ENCODE measurements at regions not wholly inside any gene's neighbourhood (a gene's known extent, or its start where the extent isn't known, plus 50 kb on each side); places are given as distances from the start of the nearest gene placed in this dataset.
"Not testable (repeated sequence)": the region's sequence is repeated elsewhere in the genome, so short reads cannot be mapped to it uniquely, and the experiment has no call there.

DNA sequence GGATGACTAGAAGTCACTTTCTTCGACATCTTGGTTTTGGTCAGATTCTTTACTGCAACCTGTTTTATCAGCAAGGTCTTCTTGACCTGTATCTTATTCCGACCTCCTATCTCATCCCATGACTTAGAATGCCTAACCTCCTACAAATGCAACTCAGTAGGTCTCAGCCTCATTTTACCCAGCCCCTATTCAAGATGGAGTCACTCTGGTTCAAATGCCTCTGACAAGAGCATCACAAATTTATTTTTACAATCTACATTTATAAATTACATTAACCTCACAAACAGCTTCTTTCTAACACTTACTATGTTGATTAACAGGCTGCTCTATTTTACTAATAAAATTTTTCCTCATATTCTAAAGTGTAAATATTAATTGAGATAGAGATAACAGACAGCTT is 867.0 kb upstream of the CNTN5 start:
- no peak for DNase-seq (ENCODE audit: low spot score)

DNA sequence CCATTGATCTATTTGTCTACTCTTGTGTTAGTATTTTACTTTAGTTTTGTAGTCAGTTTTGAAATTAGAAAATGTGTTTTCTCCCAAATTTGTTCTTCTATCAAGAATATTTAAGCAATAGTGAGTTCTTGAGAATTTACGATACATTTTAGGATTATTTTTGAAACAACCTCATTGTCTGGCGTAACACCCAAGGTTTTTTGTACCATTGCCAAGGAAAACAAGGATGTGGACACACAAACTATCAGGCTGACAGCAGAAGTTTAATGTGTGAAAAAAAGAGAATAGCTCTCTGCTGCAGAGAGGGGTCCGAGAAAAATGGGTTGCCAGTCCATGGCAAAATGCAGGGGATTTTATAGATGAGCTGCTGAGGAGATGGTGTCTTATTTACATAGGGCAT is 865.1 kb upstream of the CNTN5 start:
- no peak for DNase-seq (ENCODE audit: low spot score)

DNA sequence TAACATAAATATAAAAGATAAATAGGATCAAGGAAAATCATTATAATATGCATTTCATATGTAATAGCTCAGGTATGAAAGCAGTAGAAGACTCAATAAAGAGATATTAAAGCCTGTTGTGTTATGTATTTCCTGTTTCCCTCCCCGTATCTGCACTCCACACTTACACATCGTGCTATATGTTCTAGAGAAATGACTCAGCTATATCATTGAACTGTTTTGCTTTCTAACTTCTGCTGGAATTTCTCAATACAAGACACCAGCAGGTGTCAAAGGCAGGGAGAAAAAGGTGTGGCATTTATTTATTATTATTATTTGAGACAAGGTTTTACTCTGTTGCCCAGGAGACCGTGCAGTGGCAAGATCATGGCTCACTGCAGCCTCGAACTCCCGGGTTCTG is 842.8 kb upstream of the CNTN5 start:
- no peak for DNase-seq (ENCODE audit: low spot score)

DNA sequence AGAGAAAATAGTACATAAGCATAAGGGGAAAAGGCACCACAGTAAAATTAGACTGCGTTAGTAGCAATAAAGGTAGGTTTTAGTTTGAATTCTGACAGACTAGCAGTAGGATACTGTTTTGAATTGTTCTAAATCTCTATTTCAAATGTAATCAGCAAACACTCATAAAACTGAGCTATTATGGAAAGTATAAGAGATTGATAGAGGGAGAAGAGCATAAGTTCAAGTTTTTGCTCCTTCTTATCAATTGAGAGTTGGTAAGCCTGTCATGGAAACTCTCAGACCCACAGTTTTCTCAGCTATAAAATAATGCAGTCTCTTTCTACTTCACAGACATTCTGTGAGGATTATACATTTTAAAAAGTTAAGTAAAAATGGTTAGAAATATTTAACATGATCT is 840.2 kb upstream of the CNTN5 start:
- no peak for DNase-seq (ENCODE audit: low spot score)

DNA sequence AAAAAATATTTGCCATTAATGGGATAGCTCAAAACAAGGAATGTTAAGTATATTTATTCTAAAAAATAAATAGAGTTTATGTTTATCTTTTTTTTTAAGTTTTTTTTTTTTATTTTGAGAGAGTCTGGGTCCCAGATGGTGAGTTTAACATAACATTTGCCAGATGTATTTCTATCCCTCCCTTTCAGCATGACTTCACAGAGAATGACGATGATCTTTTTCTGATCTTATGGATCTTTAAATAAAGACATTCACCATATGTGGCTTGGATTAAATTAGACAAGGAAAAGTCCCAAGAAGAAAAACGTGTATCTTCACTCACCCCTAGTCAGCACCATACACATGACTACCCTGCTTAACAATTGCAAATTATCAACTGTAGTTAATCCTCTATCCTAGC is 839.8 kb upstream of the CNTN5 start:
- DNase-seq (ENCODE audit: low spot score), result no peak

DNA sequence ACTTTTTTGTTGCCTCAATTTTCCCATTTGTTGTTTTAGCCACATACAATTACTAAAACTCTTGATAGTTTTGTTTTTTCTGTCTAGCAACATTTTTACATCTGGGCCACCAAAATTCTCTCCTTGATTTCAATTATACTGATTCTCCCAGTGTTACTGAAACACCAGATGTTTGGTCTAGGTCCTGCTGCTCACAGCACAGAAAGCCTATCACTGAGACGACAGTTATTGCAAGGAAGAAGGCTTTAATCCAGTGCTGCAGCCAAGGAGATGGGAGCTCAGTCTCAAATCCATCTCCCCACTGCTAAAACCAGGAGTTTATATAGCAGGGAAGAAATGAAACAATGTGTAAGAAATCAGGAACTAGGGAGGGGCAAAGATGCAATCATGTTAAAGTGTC is 837.7 kb upstream of the CNTN5 start:
- no peak for DNase-seq (ENCODE audit: low spot score)

DNA sequence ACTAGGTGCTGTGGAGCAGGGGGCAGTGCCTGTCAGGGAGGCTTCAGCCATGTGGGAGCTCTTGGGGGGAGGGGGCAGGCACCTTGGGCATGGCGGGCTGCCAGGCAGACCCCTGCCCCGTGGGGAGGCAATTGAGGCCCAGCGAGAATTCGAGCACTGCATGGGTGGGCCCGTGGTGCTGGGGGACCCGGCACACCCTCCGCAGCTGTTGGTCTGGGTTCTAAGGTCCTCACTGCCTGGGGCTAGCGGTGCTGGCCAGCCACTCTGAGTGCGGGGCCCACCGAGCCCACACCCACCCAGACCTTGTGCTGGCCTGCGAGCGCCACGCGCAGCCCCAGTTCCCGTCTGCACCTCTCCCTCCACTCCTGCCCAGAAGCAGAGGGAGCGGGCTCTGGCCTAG is 835.5 kb upstream of the CNTN5 start:
- DNase-seq (ENCODE audit: low spot score), result no peak

DNA sequence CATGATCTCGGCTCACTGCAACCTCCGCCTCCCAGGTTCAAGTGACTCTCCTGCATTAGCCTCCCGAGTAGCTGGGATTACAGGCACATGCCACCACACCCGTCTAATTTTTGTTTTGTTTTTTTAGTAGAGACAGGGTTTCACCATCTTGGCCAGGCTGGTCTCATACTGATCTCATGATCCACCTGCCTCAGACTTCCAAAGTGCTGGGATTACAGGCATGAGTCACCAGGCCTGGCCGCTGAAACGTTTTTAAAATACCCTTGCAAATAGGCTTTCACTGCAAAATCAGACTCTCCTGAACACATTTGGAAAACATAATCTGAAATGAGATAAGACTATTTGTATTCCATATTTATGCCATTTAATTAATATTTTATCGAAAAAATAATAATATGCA is 826.1 kb upstream of the CNTN5 start:
- DNase-seq (ENCODE audit: low spot score), result no peak

DNA sequence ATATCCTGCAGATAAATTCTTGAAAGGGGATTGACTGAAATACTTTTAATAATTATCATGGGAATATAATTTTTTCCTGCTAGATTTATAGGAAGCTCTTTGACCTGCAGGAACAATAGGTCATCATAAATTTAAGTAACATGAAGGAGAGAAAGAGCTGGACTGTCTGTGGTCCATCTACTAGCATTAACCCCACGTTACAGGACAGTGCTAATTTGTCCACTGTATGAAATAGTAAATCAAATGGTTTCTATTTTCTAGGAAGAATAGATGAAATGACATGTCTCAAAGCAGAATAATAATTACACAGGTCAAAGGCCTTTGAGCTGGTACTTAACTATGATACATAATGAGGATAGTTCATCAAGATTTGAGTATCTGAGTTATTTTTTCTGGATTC is 825.4 kb upstream of the CNTN5 start:
- DNase-seq (ENCODE audit: low spot score), result no peak

DNA sequence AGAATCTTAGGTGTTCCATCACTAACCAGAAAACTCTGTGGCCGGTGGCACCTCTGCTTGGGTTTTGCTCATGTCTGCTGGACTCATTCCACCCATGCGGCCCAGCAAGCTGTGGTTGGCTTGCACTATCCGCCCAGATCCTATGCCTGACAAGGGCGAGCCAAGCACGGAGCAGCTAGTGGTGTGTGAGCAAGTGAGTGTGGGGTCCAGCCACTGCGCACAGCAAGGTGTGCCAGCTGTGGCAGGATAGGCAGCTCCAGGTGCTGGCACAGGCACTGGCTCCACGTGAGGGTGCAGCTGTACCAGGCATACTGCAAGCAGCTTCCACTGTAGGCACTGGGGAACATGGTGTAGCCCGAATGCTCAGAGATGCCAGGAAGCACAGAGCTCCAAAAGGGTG is 813.7 kb upstream of the CNTN5 start:
- DNase-seq (ENCODE audit: low spot score), result no peak

DNA sequence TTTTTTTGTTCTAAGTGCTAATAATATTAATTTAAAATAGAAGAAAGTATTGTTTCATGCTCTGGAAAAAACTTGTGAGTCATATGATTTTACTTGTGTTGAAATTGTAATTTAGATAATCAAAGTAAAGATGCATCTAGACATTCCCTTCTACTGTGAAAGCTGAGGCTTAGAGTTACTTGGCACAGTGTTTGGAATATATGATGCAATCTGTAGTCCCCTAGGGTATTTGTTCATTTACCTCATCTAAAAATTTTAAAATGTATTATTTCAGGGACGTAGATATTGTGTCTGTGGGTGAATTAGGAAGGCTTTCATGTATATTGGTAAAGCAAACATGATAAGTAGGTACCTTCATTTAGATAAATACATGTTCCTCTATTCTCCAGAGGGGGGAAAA is 793.5 kb upstream of the CNTN5 start:
- no peak for DNase-seq (ENCODE audit: low spot score)

DNA sequence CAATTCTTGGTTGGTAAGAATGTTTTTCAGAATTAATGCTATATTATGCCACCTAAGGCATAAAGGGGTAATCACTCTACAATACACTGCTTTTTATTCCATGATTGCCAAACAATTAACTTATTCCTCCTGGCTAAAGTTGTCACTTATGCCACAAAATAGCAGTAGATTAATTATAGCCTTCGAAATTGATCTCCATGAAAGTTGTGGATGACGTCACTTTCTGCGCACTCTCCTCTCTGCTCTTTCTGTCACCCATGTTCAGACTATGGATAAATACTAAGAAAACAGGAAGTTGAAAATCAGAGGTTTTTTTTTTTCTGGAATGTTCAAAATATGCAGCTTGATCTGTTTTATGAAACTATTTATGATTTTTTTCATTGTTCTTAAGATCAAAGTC is 790.1 kb upstream of the CNTN5 start:
- DNase-seq (ENCODE audit: low spot score), result no peak

DNA sequence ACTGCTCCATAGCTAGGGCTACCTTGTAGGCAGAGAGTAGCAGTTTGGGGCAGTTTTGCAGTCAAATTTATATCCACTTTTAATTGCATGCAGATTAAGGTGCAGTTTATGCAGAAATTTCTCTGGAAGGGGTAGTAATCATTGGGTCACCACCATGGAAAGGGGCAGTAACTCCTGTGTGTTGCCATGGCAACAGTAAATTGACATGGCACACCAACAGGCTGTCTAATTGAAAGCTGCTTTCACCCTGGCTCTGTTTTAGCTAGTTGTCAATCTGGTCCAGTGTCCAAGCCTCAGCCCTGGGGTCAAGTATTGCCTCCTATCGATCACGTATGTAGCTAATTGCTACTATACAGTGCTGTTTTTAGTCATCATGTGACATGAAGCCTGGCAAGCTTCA is 786.1 kb upstream of the CNTN5 start:
- DNase-seq (ENCODE audit: low spot score), result no peak

DNA sequence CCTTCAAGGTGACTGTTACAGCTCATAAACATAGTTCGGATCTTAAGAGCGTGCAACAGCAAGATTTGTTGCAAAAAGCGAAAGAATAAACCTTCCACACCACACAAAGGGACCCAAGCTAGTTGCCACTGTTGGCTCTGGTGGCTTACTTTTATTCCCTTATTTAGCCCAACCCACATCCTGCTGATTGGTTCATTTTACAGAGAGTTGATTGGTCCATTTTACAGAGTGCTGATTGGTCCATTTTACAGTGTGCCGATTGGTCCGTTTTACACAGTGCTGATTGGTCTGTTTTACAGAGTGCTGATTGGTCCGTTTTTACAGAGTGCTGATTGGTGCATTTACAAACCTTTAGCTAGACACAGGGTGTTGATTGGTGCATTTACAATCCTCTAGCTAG is 776.9 kb upstream of the CNTN5 start:
- DNase-seq (ENCODE audit: low spot score), result no peak

DNA sequence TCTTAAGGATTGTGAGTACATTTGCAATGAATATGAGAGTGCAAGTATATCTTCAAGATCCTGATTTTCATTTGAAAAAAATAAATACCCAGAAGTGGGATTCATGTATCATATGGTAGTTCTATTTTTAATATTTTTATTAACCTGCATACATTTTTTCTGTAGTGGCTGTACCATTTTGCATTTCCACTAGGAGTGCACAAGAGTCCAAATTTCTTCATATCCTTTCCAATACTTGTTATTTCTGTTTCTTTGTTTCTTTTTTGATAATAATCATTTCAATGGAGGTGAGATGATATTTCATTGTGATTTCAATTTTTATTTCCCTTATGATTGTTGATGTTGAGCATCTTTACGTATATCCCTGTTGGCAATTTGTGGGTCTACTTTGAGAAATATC is 759.8 kb upstream of the CNTN5 start:
- no peak for DNase-seq (ENCODE audit: low spot score)

DNA sequence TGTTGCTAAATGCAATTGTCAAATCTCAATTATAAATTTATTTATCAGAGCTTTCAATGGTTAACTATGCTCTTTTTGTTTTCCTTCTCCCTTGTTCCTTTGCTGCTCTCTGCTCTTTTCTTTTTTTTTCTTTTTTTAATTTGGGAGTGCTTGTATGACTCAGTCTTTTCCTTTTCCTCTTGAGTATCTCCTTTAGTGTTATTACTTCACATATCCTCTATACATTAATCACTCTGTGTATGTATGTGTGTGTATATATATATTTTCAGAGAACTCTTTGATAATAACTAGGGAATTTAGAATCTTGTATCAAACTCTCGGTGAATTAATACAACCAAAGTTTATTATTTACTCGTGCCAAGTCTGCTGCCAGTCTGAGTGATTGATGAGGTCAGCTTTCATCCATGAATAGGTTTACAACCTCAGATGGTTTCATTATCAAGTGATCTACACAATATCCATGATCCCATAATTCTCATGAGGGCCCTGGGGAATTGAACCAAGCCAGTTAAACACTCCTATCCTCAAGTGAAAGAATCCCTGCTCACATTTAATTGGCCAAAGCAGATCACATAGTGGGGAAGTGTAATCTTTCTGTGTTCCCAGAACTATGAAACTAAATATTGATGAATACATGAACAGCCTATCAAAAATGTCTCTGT is 743.4 kb upstream of the CNTN5 start:
- DNase-seq (ENCODE audit: low spot score), result no peak

DNA sequence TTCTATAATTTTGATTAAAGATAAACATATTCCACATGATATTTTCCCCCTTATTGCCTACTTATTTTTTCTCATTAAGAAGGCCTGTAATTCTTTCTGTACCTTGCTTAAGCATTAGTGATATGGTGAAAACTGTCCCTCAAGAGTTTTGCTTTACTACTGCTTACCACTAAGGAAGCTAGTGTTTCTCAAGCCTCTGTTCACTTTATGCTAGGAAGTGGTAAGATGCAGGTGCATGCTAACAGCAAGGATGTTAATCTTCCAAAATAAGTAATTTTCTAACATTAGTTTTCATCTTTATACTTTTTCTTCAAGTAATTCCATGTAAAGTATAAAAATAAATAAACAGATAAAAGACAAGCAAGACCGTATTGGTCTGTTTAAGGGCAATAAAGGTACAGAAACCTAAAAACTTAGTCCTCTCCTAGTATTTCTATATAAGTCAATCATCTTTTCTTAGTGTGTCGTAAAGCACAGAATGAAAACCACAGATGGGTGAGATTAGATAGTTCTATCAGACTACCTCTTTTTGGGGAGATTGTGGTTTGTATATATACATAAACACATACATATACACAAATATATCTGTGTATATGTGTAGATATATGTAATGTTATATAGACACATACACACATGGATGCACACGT is 731.0 kb upstream of the CNTN5 start:
- DNase-seq (ENCODE audit: low spot score), result no peak

DNA sequence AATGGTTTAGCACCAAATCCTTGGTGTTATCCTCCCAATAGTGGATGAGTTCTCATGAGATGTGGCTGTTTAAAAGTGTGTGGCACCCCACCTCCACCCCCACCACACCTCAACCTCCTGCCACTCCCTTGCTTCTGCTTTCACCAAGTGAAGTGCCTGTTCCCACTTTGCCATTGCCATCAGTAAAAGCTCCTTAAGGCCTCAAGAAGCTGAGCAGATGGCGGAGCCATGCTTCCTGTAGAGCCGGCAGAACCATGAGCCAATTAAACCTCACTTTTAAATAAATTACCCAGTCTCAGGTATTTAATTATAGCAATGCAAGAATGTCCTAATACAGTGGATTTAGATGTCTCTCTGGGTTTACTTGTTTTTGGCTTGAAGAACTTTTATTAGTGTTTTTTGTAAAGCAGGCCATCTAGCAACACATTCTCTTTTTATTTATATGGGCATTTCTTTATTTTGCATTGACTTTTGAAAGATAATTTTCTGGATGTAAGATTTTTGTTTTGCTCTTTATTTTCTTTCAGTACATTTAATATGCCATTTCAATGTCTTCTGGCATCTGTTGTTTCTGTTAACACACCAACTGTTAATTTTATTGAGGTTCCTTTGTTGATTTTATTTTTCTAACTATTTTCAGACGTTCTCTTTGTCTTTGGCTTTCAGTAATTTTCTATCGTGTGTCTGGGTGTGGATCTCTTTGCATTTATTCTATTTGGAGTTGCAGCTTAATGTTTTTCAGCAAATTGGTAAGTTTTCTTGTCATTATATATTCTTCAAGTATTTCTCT is 724.5 kb upstream of the CNTN5 start:
- DNase-seq (ENCODE audit: low spot score), result no peak

DNA sequence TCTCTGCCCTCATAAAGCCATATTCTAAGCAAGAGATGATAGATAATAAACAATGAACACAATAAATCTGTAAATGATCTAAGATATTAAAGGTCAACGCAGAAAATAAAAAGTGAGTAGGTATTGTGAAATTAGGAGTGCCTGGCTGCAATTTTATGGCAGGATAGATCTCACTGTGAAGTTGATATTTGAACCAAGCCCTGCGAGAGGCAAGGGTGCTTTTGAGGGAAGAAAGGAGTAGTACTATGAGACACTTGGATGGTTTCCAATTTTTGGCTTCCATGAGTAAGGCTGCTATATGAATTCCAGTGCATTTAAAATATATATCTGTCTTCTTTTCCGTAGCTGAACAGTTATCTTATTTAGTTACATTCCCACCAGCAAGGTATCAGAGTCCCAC is 720.0 kb upstream of the CNTN5 start:
- no peak for DNase-seq (ENCODE audit: low spot score)

DNA sequence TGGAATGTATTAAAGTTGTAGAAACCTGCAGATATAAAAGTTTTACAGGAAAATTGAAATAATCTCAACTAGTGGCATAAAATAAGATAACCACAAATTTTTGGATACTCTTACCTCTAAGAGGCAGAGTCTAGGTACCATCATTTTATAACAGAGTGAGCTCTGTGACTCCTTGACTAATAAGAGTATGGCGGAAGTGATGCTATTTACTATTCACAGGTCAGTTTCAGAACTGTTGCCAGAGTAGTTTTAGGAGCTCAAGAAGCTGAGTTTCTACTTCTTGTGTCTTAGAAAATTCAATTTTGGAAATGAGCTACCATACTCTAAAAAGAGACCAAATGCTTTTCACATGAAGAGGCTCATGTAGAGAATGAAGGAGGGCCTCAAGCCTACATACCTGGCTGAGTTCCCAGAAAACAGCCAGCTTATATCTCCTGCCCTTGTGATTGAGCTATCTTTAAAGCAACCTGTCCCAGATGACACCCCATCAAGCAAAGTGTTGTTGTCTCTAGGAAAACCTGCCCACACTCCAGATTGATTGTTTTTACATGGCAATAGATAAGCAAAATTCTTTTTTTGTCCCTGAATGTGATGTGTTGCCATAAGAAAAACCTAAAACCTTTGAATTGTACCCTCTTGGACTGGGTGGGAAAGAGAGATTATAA is 712.8 kb upstream of the CNTN5 start:
- no peak for DNase-seq (ENCODE audit: low spot score)

DNA sequence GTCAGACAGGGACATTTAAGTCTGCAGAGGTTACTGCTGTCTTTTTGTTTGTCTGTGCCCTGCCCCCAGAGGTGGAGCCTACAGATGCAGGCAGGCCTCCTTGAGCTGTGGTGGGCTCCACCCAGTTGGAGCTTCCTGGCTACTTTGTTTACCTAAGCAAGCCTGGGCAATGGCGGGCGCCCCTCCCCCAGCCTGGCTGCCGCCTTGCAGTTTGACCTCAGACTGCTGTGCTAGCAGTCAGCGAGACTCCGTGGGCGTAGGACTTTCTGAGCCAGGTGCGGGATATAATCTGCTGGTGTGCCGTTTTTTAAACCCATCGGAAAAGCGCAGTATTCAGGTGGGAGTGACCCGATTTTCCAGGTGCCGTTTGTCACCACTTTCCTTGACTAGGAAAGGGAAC is 690.4 kb upstream of the CNTN5 start:
- not testable (repeated sequence) for DNase-seq (ENCODE audit: low spot score)

DNA sequence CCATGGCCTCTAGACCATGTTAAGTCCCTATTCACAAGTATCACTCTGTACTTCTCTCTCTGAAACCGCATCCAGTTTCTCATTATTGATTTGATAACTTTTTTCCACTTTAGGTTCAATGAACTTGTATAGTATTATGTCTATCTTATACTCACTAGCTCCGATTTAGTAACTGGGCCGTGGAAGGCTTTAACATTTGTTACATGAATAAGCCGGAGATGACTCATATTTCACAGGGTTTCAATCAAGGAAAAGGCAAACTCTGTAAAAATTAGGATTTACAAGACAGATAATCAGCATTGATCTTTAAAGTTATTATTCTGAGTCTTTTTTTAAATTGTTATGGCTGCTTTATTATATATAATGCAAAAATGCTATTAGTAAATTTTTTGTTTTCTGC is 662.2 kb upstream of the CNTN5 start:
- DNase-seq (ENCODE audit: low spot score), result no peak

DNA sequence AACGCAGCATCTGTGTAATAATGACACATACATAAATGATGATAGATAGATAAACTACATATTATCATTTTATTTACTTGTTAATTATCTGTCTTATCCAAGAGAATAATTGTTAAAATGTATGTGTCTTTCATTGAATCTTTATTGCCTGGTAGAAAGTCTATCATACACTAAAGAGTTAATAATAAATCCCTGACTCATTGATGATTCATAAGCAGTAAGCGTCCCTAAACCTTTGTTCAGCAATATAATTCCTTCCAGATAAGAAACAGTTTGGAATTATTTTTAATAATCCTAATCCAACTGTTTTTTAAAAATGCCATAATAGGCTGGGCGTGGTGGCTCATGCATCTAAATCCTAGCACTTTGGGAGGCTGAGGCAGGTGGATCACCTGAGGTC is 655.6 kb upstream of the CNTN5 start:
- DNase-seq (ENCODE audit: low spot score), result no peak
